Body of pancreas (tissue), 4 donors: ENCODE measurements at regions not wholly inside any gene's neighbourhood (a gene's known extent, or its start where the extent isn't known, plus 50 kb on each side); places are given as distances from the start of the nearest gene placed in this dataset.

Source experiments
- POLR2A ChIP-seq, 3 donors: fragments of 450-650 bp; IDR thresholded peaks; one replicate each; pipeline ENCODE4 v1.6.1; 2016; ENCODE audit warnings: antibody characterized with exemption in 3 of 3, mild to moderate bottlenecking in 2 of 3
- TF ChIP-seq, protein P1 (sequence below), 7 experiments: fragments of 450-650 bp in 4 of 7; fragments of 200-600 bp in 3 of 7; sonication (generic) in 3 of 7; IDR thresholded peaks; one replicate each; pipeline ENCODE4 v1.5.1; 2016 to 2019; ENCODE audit warnings: antibody characterized with exemption in 7 of 7

DNA sequence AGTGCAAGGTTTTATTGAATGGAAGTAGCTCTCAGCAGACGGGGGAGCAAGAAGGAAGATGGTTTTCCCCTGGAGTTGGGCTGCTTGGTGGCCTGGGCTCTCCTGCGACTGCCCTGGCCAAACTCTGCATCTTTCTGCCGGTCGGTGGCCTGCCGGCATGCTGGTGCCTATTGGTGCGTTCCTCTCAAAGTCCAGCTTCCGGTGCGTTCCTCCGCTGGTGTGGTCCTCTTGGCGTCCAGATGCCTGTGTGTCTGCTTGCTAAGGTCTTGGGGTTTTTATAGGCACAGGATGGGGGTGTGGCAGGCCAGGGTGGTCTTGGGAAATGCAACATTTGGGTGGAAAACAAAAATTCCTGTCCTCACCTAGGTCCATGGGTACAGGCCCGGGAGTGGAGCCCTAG lies 567.4 kb upstream of the CNTN5 start:
- TF ChIP-seq, protein P1, sequence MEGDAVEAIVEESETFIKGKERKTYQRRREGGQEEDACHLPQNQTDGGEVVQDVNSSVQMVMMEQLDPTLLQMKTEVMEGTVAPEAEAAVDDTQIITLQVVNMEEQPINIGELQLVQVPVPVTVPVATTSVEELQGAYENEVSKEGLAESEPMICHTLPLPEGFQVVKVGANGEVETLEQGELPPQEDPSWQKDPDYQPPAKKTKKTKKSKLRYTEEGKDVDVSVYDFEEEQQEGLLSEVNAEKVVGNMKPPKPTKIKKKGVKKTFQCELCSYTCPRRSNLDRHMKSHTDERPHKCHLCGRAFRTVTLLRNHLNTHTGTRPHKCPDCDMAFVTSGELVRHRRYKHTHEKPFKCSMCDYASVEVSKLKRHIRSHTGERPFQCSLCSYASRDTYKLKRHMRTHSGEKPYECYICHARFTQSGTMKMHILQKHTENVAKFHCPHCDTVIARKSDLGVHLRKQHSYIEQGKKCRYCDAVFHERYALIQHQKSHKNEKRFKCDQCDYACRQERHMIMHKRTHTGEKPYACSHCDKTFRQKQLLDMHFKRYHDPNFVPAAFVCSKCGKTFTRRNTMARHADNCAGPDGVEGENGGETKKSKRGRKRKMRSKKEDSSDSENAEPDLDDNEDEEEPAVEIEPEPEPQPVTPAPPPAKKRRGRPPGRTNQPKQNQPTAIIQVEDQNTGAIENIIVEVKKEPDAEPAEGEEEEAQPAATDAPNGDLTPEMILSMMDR (IDR thresholded peaks at IDR 0.05) = no peak
- no peak for TF ChIP-seq POLR2A (IDR thresholded peaks at IDR 0.05)
